ENCODE measurements at regions not wholly inside any gene's neighbourhood (a gene's known extent, or its start where the extent isn't known, plus 50 kb on each side); places are given as distances from the start of the nearest gene placed in this dataset.

DNA sequence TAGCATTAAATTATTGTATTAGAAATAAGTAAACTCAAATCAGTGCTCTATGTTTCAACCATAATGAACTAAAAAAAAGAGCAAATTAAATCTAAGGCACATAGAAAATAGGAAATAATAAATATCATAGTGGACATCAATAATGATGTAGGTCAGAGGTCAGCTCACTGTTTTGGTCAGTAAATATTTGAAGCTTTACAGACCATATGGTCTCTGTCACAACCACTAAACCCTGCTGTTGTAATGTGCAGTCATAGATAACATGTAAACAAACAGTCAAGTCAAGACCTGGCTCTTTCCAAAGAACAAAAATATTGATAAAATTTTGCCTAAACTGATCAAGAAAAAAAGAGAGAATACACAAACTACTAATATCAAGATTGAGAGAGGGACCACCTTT lies 615.0 kb downstream of the SH2D4B start:
- TF ChIP-seq, protein P1, sequence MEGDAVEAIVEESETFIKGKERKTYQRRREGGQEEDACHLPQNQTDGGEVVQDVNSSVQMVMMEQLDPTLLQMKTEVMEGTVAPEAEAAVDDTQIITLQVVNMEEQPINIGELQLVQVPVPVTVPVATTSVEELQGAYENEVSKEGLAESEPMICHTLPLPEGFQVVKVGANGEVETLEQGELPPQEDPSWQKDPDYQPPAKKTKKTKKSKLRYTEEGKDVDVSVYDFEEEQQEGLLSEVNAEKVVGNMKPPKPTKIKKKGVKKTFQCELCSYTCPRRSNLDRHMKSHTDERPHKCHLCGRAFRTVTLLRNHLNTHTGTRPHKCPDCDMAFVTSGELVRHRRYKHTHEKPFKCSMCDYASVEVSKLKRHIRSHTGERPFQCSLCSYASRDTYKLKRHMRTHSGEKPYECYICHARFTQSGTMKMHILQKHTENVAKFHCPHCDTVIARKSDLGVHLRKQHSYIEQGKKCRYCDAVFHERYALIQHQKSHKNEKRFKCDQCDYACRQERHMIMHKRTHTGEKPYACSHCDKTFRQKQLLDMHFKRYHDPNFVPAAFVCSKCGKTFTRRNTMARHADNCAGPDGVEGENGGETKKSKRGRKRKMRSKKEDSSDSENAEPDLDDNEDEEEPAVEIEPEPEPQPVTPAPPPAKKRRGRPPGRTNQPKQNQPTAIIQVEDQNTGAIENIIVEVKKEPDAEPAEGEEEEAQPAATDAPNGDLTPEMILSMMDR (IDR thresholded peaks at IDR 0.05): no peak
- TF ChIP-seq POLR2AphosphoS5 (IDR thresholded peaks at IDR 0.05) (no peak), POLR2A (IDR thresholded peaks at IDR 0.05; ENCODE audit: low read depth) (no peak), EP300 (IDR thresholded peaks at IDR 0.05) (no peak)

Data from esophagus muscularis mucosa (tissue), 4 donors.